CD4-positive, CD25-positive, alpha-beta regulatory T cell (primary cell): ENCODE measurements at regions not wholly inside any gene's neighbourhood (a gene's known extent, or its start where the extent isn't known, plus 50 kb on each side); places are given as distances from the start of the nearest gene placed in this dataset.
A peak's percentile ranks its signal among the peaks of the same experiment; 100 is the strongest.

ENCODE experiments used
- ATAC-seq, 2 donors: fragments of 150-1000 bp; cut with Tn5 transposase; one replicate each; pipeline ENCODE4 v1.10.0; 2021; ENCODE audit warnings: low read depth in 2 of 2, moderate number of reproducible peaks in 2 of 2, moderate library complexity in 1 of 2
- DNase-seq, 3 donors: peaks; one replicate each; pipeline versions ENCODE4 v3.0.0 to v3.0.0-alpha.2; 2012 to 2022; ENCODE audit warnings: mixed read lengths in 1 of 3
- H3K27ac ChIP-seq: one replicate; pipeline ENCODE4 v1.7.0; 2013; ENCODE audit warnings: mild to moderate bottlenecking, low read length; ENCODE audit not compliant: insufficient read depth, poor library complexity, severe bottlenecking
- H3K27me3 ChIP-seq: one replicate; pipeline ENCODE4 v1.7.0; 2013; ENCODE audit warnings: low read length; ENCODE audit not compliant: control insufficient read depth, insufficient read depth
- H3K36me3 ChIP-seq: one replicate; pipeline ENCODE4 v1.7.0; 2013; ENCODE audit warnings: mild to moderate bottlenecking, low read length, moderate library complexity; ENCODE audit not compliant: control insufficient read depth, insufficient read depth
- H3K4me1 ChIP-seq: 2 replicates; pipeline ENCODE4 v1.7.0; 2013; ENCODE audit warnings: mild to moderate bottlenecking, low read length; ENCODE audit not compliant: insufficient read depth, control insufficient read depth, poor library complexity, severe bottlenecking
- H3K4me3 ChIP-seq: one replicate; pipeline ENCODE4 v1.7.0; 2013; ENCODE audit warnings: low read depth, mild to moderate bottlenecking, low read length, moderate library complexity
- H3K9me3 ChIP-seq, 2 experiments: 1 replicate in 1 of 2; 2 replicates in 1 of 2; pipeline ENCODE4 v1.7.0; 2013; ENCODE audit warnings: low read length in 2 of 2, mild to moderate bottlenecking in 1 of 2, moderate library complexity in 1 of 2; ENCODE audit not compliant: control insufficient read depth in 2 of 2
- H3K27ac Mint-ChIP-seq, 3 donors: one replicate each; pipeline ENCODE4 v1.8.0; 2020 to 2022; ENCODE audit warnings: mild to moderate bottlenecking in 3 of 3, mixed read lengths in 3 of 3, moderate library complexity in 2 of 3
- H3K27me3 Mint-ChIP-seq: one replicate; pipeline ENCODE4 v1.8.0; 2022; ENCODE audit warnings: mild to moderate bottlenecking, mixed read lengths
- H3K36me3 Mint-ChIP-seq: one replicate; pipeline ENCODE4 v1.8.0; 2020; ENCODE audit warnings: mixed read lengths
- H3K4me1 Mint-ChIP-seq, 4 donors: one replicate each; pipeline ENCODE4 v1.8.0; 2020 to 2022; ENCODE audit warnings: mixed read lengths in 4 of 4, mild to moderate bottlenecking in 1 of 4
- H3K4me3 Mint-ChIP-seq, 4 donors: one replicate each; pipeline ENCODE4 v1.8.0; 2020 to 2022; ENCODE audit warnings: mild to moderate bottlenecking in 4 of 4, mixed read lengths in 4 of 4, moderate library complexity in 3 of 4
- H3K9me3 Mint-ChIP-seq, 7 donors: one replicate each; pipeline ENCODE4 v1.8.0; 2020 to 2022; ENCODE audit warnings: mixed read lengths in 7 of 7, mild to moderate bottlenecking in 3 of 7, moderate library complexity in 2 of 7

- Mint-ChIP-seq H3K36me3 (peaks cover 48% of the 10 kb centered on the region), H3K4me1 (peaks cover 0 to 26% (median 17%) of the 10 kb centered on the region in 4 donors), H3K4me3 (no peak overlapping the region), H3K27ac (peak overlapping the region in 2 of 3 donors; percentile 5 to 21), H3K27me3 (no peaks in the 10 kb centered on the region), H3K9me3 (peaks cover 0 to 3% (median 0%) of the 10 kb centered on the region in 7 donors)
- no peak for ATAC-seq
- Histone ChIP-seq H3K9me3 (no peaks in the 10 kb centered on the region), H3K4me1 (no peaks in the 10 kb centered on the region), H3K4me3 (no peak overlapping the region), H3K27me3 (no peaks in the 10 kb centered on the region), H3K36me3 (peaks cover 13% of the 10 kb centered on the region), H3K27ac (no peak overlapping the region)
- no peak for DNase-seq
Measured at GRCh38 chr14:97946641-97947040, 1149.5 kb downstream of the VRK1 start.

GRCh38 chr14:97948841-97949240, 1151.7 kb downstream of the VRK1 start:
- no peak overlapping the region for H3K4me3 Mint-ChIP-seq
- Histone ChIP-seq H3K9me3 (no peaks in the 10 kb centered on the region), H3K27me3 (no peaks in the 10 kb centered on the region), H3K4me3 (no peak overlapping the region), H3K4me1 (no peaks in the 10 kb centered on the region), H3K36me3 (peaks cover 11% of the 10 kb centered on the region), H3K27ac (no peak overlapping the region)
- H3K36me3 Mint-ChIP-seq: peaks cover 46% of the 10 kb centered on the region
- H3K4me1 Mint-ChIP-seq: peaks cover 0 to 44% (median 26%) of the 10 kb centered on the region in 4 donors
- peaks cover 0 to 1% (median 0%) of the 10 kb centered on the region in 7 donors for H3K9me3 Mint-ChIP-seq
- no peak overlapping the region for H3K27ac Mint-ChIP-seq
- ATAC-seq: no peak
- no peaks in the 10 kb centered on the region for H3K27me3 Mint-ChIP-seq
- no peak for DNase-seq

GRCh38 chr14:97956581-97957340, 1159.6 kb downstream of the VRK1 start:
- DNase-seq (no peak), ATAC-seq (no peak)
- Mint-ChIP-seq H3K4me3 (no peak overlapping the region), H3K9me3 (peaks cover 0 to 7% (median 5%) of the 10 kb centered on the region in 7 donors), H3K36me3 (peaks cover 71% of the 10 kb centered on the region), H3K27me3 (no peaks in the 10 kb centered on the region), H3K4me1 (peaks cover 15 to 49% (median 21%) of the 10 kb centered on the region in 4 donors), H3K27ac (no peak overlapping the region)
- no peaks in the 10 kb centered on the region for H3K9me3 ChIP-seq
- no peaks in the 10 kb centered on the region for H3K4me1 ChIP-seq
- no peak overlapping the region for H3K27ac ChIP-seq
- H3K4me3 ChIP-seq: no peak overlapping the region
- no peaks in the 10 kb centered on the region for H3K27me3 ChIP-seq
- peaks cover 46% of the 10 kb centered on the region for H3K36me3 ChIP-seq

GRCh38 chr14:97959251-97959650, 1162.1 kb downstream of the VRK1 start:
- peaks cover 76% of the 10 kb centered on the region for H3K36me3 Mint-ChIP-seq

GRCh38 chr14:97960436-97960835, 1163.3 kb downstream of the VRK1 start:
- H3K27me3 Mint-ChIP-seq: no peaks in the 10 kb centered on the region
- peaks cover 66% of the 10 kb centered on the region for H3K36me3 Mint-ChIP-seq
- H3K4me1 ChIP-seq: no peaks in the 10 kb centered on the region
- no peak overlapping the region for H3K4me3 Mint-ChIP-seq
- peak overlapping the region in 1 of 3 donors; percentile 13 for H3K27ac Mint-ChIP-seq
- ATAC-seq: no peak
- H3K27ac ChIP-seq: no peak overlapping the region
- peaks cover 0 to 7% (median 5%) of the 10 kb centered on the region in 7 donors for H3K9me3 Mint-ChIP-seq
- H3K4me1 Mint-ChIP-seq: peaks cover 16 to 52% (median 21%) of the 10 kb centered on the region in 4 donors
- no peaks in the 10 kb centered on the region for H3K27me3 ChIP-seq
- no peak overlapping the region for H3K4me3 ChIP-seq
- H3K9me3 ChIP-seq: no peaks in the 10 kb centered on the region
- H3K36me3 ChIP-seq: peaks cover 66% of the 10 kb centered on the region
- DNase-seq: no peak

More at GRCh38 chr14:97959251-97959650, 1162.1 kb downstream of the VRK1 start:
- Histone ChIP-seq H3K27me3 (no peaks in the 10 kb centered on the region), H3K36me3 (peaks cover 67% of the 10 kb centered on the region), H3K4me1 (no peaks in the 10 kb centered on the region), H3K4me3 (no peak overlapping the region), H3K9me3 (no peaks in the 10 kb centered on the region), H3K27ac (no peak overlapping the region)
- DNase-seq: no peak
- peaks cover 0 to 7% (median 5%) of the 10 kb centered on the region in 7 donors for H3K9me3 Mint-ChIP-seq
- H3K4me1 Mint-ChIP-seq: peaks cover 14 to 48% (median 21%) of the 10 kb centered on the region in 4 donors
- H3K27ac Mint-ChIP-seq: no peak overlapping the region
- no peak overlapping the region for H3K4me3 Mint-ChIP-seq
- H3K27me3 Mint-ChIP-seq: no peaks in the 10 kb centered on the region
- ATAC-seq: no peak

GRCh38 chr14:97970222-97970621, 1173.0 kb downstream of the VRK1 start:
- peak in 1 of 3 donors; percentile 49 for DNase-seq

GRCh38 chr14:97975216-97975615, 1178.0 kb downstream of the VRK1 start:
- H3K27me3 Mint-ChIP-seq: no peaks in the 10 kb centered on the region
- peaks cover 50% of the 10 kb centered on the region for H3K4me1 ChIP-seq
- H3K27ac ChIP-seq: peak overlapping the region; percentile 82

More at GRCh38 chr14:97970222-97970621, 1173.0 kb downstream of the VRK1 start:
- peaks cover 37% of the 10 kb centered on the region for H3K4me1 ChIP-seq
- peak in 1 of 2 donors; percentile 42 for ATAC-seq
- H3K36me3 Mint-ChIP-seq: peaks cover 58% of the 10 kb centered on the region
- H3K4me3 Mint-ChIP-seq: peak overlapping the region; percentile 3 to 53 (median 18)
- H3K27ac ChIP-seq: no peak overlapping the region
- peaks cover 38 to 88% (median 64%) of the 10 kb centered on the region in 4 donors for H3K4me1 Mint-ChIP-seq
- H3K9me3 Mint-ChIP-seq: peaks cover 0 to 8% (median 0%) of the 10 kb centered on the region in 7 donors
- H3K36me3 ChIP-seq: peaks cover 34% of the 10 kb centered on the region
- H3K4me3 ChIP-seq: no peak overlapping the region
- no peaks in the 10 kb centered on the region for H3K27me3 Mint-ChIP-seq
- H3K27ac Mint-ChIP-seq: peak overlapping the region in 2 of 3 donors; percentile 83 to 98
- no peaks in the 10 kb centered on the region for H3K27me3 ChIP-seq
- H3K9me3 ChIP-seq: no peaks in the 10 kb centered on the region

More at GRCh38 chr14:97975216-97975615, 1178.0 kb downstream of the VRK1 start:
- Histone ChIP-seq H3K4me3 (peak overlapping the region; percentile 98), H3K36me3 (peaks cover 5% of the 10 kb centered on the region), H3K9me3 (no peaks in the 10 kb centered on the region), H3K27me3 (no peaks in the 10 kb centered on the region)
- ATAC-seq (no peak), DNase-seq (peak in 1 of 3 donors; percentile 6)
- Mint-ChIP-seq H3K9me3 (peaks cover 0 to 4% (median 0%) of the 10 kb centered on the region in 7 donors), H3K4me3 (peak overlapping the region; percentile 92 to 96 (median 94)), H3K27ac (peak overlapping the region; percentile 91 to 98 (median 98)), H3K4me1 (peaks cover 25 to 86% (median 57%) of the 10 kb centered on the region in 4 donors), H3K36me3 (peaks cover 37% of the 10 kb centered on the region)
